Type B pancreatic cell (in vitro differentiated cells): ENCODE measurements at regions not wholly inside any gene's neighbourhood (a gene's known extent, or its start where the extent isn't known, plus 50 kb on each side); places are given as distances from the start of the nearest gene placed in this dataset.
A peak's percentile ranks its signal among the peaks of the same experiment; 100 is the strongest.

Experiments
- DNase-seq: peaks from one replicate; pipeline ENCODE4 v3.0.0; 2021; ENCODE audit warnings: mixed read lengths; ENCODE audit not compliant: unreplicated experiment; ENCODE audit errors: extremely low spot score
- H3K27ac Mint-ChIP-seq: 2 replicates; pipeline ENCODE4 v1.8.0; 2021; ENCODE audit warnings: mild to moderate bottlenecking, mixed read lengths
- H3K27me3 Mint-ChIP-seq: 2 replicates; pipeline ENCODE4 v1.8.0; 2021; ENCODE audit warnings: mixed read lengths
- H3K36me3 Mint-ChIP-seq: 2 replicates; pipeline ENCODE4 v1.8.0; 2021; ENCODE audit warnings: mixed read lengths
- H3K4me1 Mint-ChIP-seq: one replicate; pipeline ENCODE4 v1.8.0; 2021; ENCODE audit warnings: mixed read lengths; ENCODE audit not compliant: unreplicated experiment
- H3K4me3 Mint-ChIP-seq: 2 replicates; pipeline ENCODE4 v1.8.0; 2021; ENCODE audit warnings: mild to moderate bottlenecking, mixed read lengths
- H3K9me3 Mint-ChIP-seq: 2 replicates; pipeline ENCODE4 v1.8.0; 2021; ENCODE audit warnings: mixed read lengths
- CTCF ChIP-seq: fragments of 200-600 bp; sonication (generic); conservative IDR thresholded peaks from 2 replicates; pipeline ENCODE4 v1.5.0; 2021; ENCODE audit warnings: antibody characterized with exemption, mild to moderate bottlenecking

GRCh38 chr2:111636905-111637304, 247.1 kb downstream of the ANAPC1 start:
- Mint-ChIP-seq H3K36me3 (no peaks in the 10 kb centered on the region), H3K9me3 (peaks cover 15% of the 10 kb centered on the region), H3K4me1 (peaks cover 19% of the 10 kb centered on the region), H3K4me3 (no peak overlapping the region), H3K27me3 (peaks cover 2% of the 10 kb centered on the region), H3K27ac (no peak overlapping the region)
- no peak for DNase-seq
- TF ChIP-seq CTCF = no peak

DNA sequence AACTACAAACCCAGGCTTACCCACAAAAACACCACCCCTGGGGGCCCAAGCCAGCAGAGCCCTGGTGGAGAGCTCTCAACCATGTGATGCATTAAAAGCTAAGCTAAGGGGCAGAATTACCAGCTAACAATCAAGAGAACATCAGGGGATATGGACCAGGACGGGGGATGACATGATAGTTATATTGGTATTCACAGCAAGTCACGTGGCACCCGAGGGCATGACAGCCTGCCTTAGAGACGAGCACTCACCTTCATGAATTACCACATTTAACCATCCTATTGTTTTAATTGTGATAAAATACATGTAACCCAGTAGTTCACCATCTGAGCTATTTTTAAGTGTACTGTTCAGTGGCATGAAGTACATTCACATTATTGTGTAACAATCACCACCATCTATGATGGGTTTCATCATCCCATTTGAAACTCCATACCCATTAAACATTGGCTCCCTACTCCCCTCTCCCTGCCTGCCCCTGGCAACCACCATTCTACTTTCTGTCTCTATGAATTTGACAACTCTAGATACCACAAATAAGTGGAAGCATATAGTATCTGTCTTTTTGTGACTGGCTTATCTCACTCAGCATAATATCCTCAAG, 245.6 kb downstream of the ANAPC1 start:
- TF ChIP-seq CTCF = no peak
- Mint-ChIP-seq H3K27me3 (no peaks in the 10 kb centered on the region), H3K36me3 (no peaks in the 10 kb centered on the region)

GRCh38 chr2:111640480-111640879, 243.5 kb downstream of the ANAPC1 start:
- Mint-ChIP-seq H3K9me3 (peaks cover 11% of the 10 kb centered on the region), H3K27me3 (no peaks in the 10 kb centered on the region), H3K27ac (peak overlapping the region; percentile 96), H3K36me3 (no peaks in the 10 kb centered on the region), H3K4me3 (peak overlapping the region; percentile 41), H3K4me1 (peaks cover 8% of the 10 kb centered on the region)
- TF ChIP-seq CTCF = no peak
- DNase-seq = no peak

More for the DNA sequence above, 245.6 kb downstream of the ANAPC1 start:
- H3K4me1 Mint-ChIP-seq = peaks cover 9% of the 10 kb centered on the region
- H3K27ac Mint-ChIP-seq = no peak overlapping the region
- H3K4me3 Mint-ChIP-seq = no peak overlapping the region
- H3K9me3 Mint-ChIP-seq = peaks cover 15% of the 10 kb centered on the region
- no peak for DNase-seq

- no peak for TF ChIP-seq CTCF
- Mint-ChIP-seq H3K9me3 (peaks cover 24% of the 10 kb centered on the region), H3K4me3 (no peak overlapping the region), H3K36me3 (no peaks in the 10 kb centered on the region), H3K27me3 (no peaks in the 10 kb centered on the region), H3K27ac (no peak overlapping the region), H3K4me1 (peaks cover 8% of the 10 kb centered on the region)
- DNase-seq = no peak
Measured at GRCh38 chr2:111642586-111643327, 241.2 kb downstream of the ANAPC1 start.

DNA sequence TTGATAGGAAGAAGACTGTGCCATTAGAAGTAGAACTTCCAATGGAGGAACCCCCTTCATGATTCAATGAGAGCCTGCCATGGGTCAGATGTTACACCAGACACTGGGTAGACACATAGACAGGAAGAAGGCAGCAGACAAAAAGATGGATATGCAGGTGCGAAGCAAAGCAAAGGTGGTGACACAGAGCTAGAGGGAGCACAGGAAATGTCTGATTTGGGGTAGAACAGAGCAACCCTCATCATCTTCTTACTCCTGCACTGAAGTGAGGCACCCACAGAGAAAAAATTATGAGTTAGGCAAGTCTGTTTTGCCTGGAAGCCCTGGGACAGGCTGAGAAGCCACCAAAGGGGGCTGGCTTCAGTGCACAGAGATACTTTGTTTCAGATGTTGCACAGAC, 240.2 kb downstream of the ANAPC1 start:
- no peak for TF ChIP-seq CTCF
- H3K4me1 Mint-ChIP-seq = peaks cover 8% of the 10 kb centered on the region

More for the DNA sequence above, 240.2 kb downstream of the ANAPC1 start:
- H3K4me3 Mint-ChIP-seq = no peak overlapping the region
- no peak for DNase-seq
- no peaks in the 10 kb centered on the region for H3K36me3 Mint-ChIP-seq
- H3K9me3 Mint-ChIP-seq = peaks cover 21% of the 10 kb centered on the region
- H3K27me3 Mint-ChIP-seq = no peaks in the 10 kb centered on the region
- no peak overlapping the region for H3K27ac Mint-ChIP-seq
